HCT116 (cell line): ENCODE measurements at regions not wholly inside any gene's neighbourhood (a gene's known extent, or its start where the extent isn't known, plus 50 kb on each side); places are given as distances from the start of the nearest gene placed in this dataset.
"Not testable (repeated sequence)": the region's sequence is repeated elsewhere in the genome, so short reads cannot be mapped to it uniquely, and the experiment has no call there.

Experiments
- FOSL1 ChIP-seq: IDR thresholded peaks from 2 replicates; pipeline ENCODE4 v1.6.1; 2012; ENCODE audit warnings: low read depth
- POLR2A ChIP-seq: IDR thresholded peaks from 2 replicates; pipeline ENCODE4 v1.7.0; 2011; ENCODE audit warnings: borderline replicate concordance; ENCODE audit not compliant: insufficient read depth, insufficient read length; ENCODE audit errors: extremely low read depth
- POLR2AphosphoS5 ChIP-seq: IDR thresholded peaks from 2 replicates; pipeline ENCODE4 v1.6.1; 2011; ENCODE audit warnings: mild to moderate bottlenecking, low read depth, low read length, moderate library complexity
- TF ChIP-seq, protein P1 (sequence below), 3 experiments: fragments of 200-600 bp in 1 of 3; sonication (generic) in 1 of 3; IDR thresholded peaks in 2 of 3; conservative IDR thresholded peaks in 1 of 3; 2 replicates each; pipeline ENCODE4 v1.5.1; 2012 to 2017; ENCODE audit warnings: low read depth in 2 of 3, low read length in 2 of 3, antibody characterized with exemption in 1 of 3, borderline replicate concordance in 1 of 3, control low read depth in 1 of 3, mild to moderate bottlenecking in 1 of 3, mixed read lengths in 1 of 3, mixed run types in 1 of 3, moderate library complexity in 1 of 3; ENCODE audit not compliant: insufficient read depth in 1 of 3

DNA sequence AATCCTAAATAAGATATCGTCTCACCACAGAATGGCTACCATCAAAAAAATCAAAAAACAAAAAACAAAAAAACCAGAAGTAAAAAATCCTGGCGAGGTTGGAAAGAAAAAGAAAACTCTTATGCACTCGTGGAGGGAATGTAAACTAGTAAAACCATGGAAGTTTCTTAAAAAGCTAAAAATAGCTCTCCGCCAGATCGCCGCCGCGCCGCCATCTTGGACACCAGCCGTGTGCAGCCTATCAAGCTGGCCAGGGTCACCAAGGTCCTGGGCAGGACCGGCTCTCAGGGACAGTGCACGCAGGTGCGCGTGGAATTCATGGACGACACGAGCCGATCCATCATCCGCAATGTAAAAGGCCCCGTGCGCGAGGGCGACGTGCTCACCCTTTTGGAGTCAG is 71.7 kb downstream of the TBC1D28 start:
- TF ChIP-seq POLR2A, FOSL1, POLR2AphosphoS5: not testable (repeated sequence)
- TF ChIP-seq, protein P1, sequence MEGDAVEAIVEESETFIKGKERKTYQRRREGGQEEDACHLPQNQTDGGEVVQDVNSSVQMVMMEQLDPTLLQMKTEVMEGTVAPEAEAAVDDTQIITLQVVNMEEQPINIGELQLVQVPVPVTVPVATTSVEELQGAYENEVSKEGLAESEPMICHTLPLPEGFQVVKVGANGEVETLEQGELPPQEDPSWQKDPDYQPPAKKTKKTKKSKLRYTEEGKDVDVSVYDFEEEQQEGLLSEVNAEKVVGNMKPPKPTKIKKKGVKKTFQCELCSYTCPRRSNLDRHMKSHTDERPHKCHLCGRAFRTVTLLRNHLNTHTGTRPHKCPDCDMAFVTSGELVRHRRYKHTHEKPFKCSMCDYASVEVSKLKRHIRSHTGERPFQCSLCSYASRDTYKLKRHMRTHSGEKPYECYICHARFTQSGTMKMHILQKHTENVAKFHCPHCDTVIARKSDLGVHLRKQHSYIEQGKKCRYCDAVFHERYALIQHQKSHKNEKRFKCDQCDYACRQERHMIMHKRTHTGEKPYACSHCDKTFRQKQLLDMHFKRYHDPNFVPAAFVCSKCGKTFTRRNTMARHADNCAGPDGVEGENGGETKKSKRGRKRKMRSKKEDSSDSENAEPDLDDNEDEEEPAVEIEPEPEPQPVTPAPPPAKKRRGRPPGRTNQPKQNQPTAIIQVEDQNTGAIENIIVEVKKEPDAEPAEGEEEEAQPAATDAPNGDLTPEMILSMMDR (IDR thresholded peaks at IDR 0.05 in 2 of 3, conservative IDR thresholded peaks at IDR 0.05 in 1 of 3; ENCODE audit: borderline replicate concordance in 1 of 3, insufficient read depth in 1 of 3, low read depth in 2 of 3, low read length in 2 of 3): not testable (repeated sequence)
